MCF 10A (cell line): ENCODE measurements at regions not wholly inside any gene's neighbourhood (a gene's known extent, or its start where the extent isn't known, plus 50 kb on each side); places are given as distances from the start of the nearest gene placed in this dataset.

Experiments
- BruUV-seq: library from RNA; stranded (reverse); fragments of 400-500 nt; replicated peaks from 2 replicates; lab custom pipeline; 2021; lab: Mats Ljungman, UMichigan
- CTCF ChIA-PET: fragments of 300-600 bp; sonication (Branson Sonifier 250); formaldehyde crosslinking; extraction: SDS; loops from one replicate; lab custom pipeline; 2021; ENCODE audit warnings: antibody characterized with exemption, inconsistent platforms; lab: Yijun Ruan, JAX
- POLR2A ChIA-PET: fragments of 300-600, 350-650 bp; sonication (Branson Sonifier 250); formaldehyde crosslinking; extraction: SDS; loops from one replicate; lab custom pipeline; 2020; ENCODE audit warnings: antibody characterized with exemption, inconsistent platforms; lab: Yijun Ruan, JAX
- DNase-seq: peaks from one replicate; pipeline ENCODE4 v3.0.0-alpha.2; 2018; ENCODE audit not compliant: unreplicated experiment
- H3K27ac Mint-ChIP-seq: one replicate; pipeline ENCODE4 v1.8.0; 2022; ENCODE audit warnings: mild to moderate bottlenecking, low read depth, mixed read lengths; ENCODE audit not compliant: unreplicated experiment
- H3K27me3 Mint-ChIP-seq: one replicate; pipeline ENCODE4 v1.8.0; 2022; ENCODE audit warnings: mixed read lengths; ENCODE audit not compliant: insufficient read depth, unreplicated experiment
- H3K36me3 Mint-ChIP-seq: one replicate; pipeline ENCODE4 v1.8.0; 2022; ENCODE audit warnings: mild to moderate bottlenecking, moderate library complexity, mixed read lengths; ENCODE audit not compliant: insufficient read depth, unreplicated experiment
- H3K4me1 Mint-ChIP-seq: one replicate; pipeline ENCODE4 v1.8.0; 2022; ENCODE audit warnings: mixed read lengths; ENCODE audit not compliant: insufficient read depth, unreplicated experiment
- H3K4me3 Mint-ChIP-seq: one replicate; pipeline ENCODE4 v1.8.0; 2022; ENCODE audit warnings: mild to moderate bottlenecking, moderate library complexity, mixed read lengths; ENCODE audit not compliant: unreplicated experiment
- H3K9me3 Mint-ChIP-seq: one replicate; pipeline ENCODE4 v1.8.0; 2022; ENCODE audit warnings: mixed read lengths; ENCODE audit not compliant: unreplicated experiment
- intact Hi-C: fragments of 100-400 bp; cut with micrococcal nuclease; formaldehyde crosslinking; loops from 2 replicates; pipeline ENCODE4 v1.14.1; 2022
- TF ChIP-seq, protein P1 (sequence below): fragments of 200-600 bp; IDR thresholded peaks from one replicate; pipeline ENCODE4 v1.8.0; 2022; ENCODE audit warnings: antibody characterized with exemption, mild to moderate bottlenecking; ENCODE audit not compliant: unreplicated experiment

DNA sequence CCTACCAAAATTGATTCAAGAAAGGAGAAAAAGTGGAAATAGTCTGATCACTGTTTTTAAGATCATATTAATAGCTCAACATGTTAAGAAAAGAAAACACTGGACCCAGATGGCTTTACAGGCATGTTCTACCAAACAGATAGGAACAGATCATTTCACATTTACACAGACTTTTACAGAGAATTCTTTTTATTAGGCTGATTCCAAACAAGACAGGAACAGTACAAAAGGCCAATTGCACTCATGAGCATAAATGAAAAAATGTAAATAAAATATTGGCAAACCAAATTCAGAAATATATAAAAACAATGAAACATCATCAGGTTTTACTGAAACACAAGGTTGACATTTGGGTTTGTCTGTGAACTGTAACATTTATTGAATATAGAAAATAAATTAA lies 106.5 kb downstream of the WNT5A start:
- no peak for DNase-seq
- no peaks in the 10 kb centered on the region for H3K4me1 Mint-ChIP-seq
- intact Hi-C loops = no loop called here
- H3K27ac Mint-ChIP-seq = no peak overlapping the region
- no TSS peak for BruUV-seq
- ChIA-PET CTCF (no interaction called here), POLR2A (no interaction called here)
- TF ChIP-seq, protein P1, sequence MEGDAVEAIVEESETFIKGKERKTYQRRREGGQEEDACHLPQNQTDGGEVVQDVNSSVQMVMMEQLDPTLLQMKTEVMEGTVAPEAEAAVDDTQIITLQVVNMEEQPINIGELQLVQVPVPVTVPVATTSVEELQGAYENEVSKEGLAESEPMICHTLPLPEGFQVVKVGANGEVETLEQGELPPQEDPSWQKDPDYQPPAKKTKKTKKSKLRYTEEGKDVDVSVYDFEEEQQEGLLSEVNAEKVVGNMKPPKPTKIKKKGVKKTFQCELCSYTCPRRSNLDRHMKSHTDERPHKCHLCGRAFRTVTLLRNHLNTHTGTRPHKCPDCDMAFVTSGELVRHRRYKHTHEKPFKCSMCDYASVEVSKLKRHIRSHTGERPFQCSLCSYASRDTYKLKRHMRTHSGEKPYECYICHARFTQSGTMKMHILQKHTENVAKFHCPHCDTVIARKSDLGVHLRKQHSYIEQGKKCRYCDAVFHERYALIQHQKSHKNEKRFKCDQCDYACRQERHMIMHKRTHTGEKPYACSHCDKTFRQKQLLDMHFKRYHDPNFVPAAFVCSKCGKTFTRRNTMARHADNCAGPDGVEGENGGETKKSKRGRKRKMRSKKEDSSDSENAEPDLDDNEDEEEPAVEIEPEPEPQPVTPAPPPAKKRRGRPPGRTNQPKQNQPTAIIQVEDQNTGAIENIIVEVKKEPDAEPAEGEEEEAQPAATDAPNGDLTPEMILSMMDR = no peak
- H3K4me3 Mint-ChIP-seq = no peak overlapping the region
- no peaks in the 10 kb centered on the region for H3K9me3 Mint-ChIP-seq
- no peaks in the 10 kb centered on the region for H3K36me3 Mint-ChIP-seq
- no peaks in the 10 kb centered on the region for H3K27me3 Mint-ChIP-seq

DNA sequence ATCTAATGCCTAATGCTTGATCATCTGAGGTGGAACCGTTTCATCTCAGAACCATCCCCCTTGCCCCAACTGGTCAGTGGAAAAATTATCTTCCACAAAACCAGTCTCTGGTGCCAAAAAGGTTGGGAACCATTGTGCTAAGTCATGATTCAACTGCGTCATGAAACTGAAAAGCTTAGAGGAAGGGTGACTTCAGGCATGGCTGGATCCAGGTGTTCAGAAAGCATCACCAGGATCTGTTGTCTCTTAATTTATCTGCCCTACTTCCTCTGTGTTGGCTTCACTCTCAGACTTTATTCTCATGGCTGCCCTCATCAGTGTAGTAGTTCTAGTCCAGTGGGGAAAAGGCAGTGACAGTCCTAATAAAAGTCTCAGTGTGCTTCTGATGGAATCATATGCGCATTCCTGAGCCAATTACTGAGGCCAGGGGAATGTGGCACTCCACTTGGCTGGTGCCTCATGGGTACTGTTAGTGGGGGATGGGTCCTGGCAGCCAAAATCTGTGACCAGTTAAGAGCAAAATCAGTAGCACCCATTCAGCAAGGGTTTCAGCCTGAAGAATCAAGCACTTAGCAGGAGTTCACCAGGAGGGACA lies 110.3 kb downstream of the WNT5A start:
- no peaks in the 10 kb centered on the region for H3K9me3 Mint-ChIP-seq
- no peak overlapping the region for H3K4me3 Mint-ChIP-seq
- peaks cover 6% of the 10 kb centered on the region for H3K36me3 Mint-ChIP-seq
- POLR2A ChIA-PET = no interaction called here
- no TSS peak for BruUV-seq
- TF ChIP-seq, protein P1 = no peak
- DNase-seq = no peak
- CTCF ChIA-PET = no interaction called here
- no peaks in the 10 kb centered on the region for H3K27me3 Mint-ChIP-seq
- no peaks in the 10 kb centered on the region for H3K4me1 Mint-ChIP-seq
- H3K27ac Mint-ChIP-seq = no peak overlapping the region
- intact Hi-C loops = no loop called here

DNA sequence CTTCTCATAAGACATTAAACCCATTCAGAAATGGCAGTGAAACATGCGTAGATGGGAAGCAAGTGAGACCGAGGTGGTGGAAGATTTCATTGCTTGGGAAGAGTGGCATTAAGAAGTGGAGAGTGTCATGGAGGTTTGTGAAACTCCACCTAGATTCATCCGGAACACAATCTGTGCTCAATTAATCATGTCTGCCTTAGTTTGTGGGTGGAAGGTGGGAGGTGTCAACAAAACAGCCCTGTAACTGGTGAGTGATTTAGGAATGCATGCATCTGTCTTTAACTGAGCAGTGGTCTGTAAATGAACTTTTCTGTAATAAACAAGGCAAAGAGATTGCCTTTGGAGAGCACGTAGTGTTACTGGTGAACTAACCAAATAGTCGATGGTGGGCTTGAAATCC lies 113.7 kb downstream of the WNT5A start:
- ChIA-PET CTCF (no interaction called here), POLR2A (no interaction called here)
- no peaks in the 10 kb centered on the region for H3K4me1 Mint-ChIP-seq
- BruUV-seq = no TSS peak
- TF ChIP-seq, protein P1 = no peak
- H3K4me3 Mint-ChIP-seq = no peak overlapping the region
- peaks cover 6% of the 10 kb centered on the region for H3K36me3 Mint-ChIP-seq
- no peaks in the 10 kb centered on the region for H3K27me3 Mint-ChIP-seq
- no peaks in the 10 kb centered on the region for H3K9me3 Mint-ChIP-seq
- H3K27ac Mint-ChIP-seq = no peak overlapping the region
- no peak for DNase-seq
- intact Hi-C loops = no loop called here

DNA sequence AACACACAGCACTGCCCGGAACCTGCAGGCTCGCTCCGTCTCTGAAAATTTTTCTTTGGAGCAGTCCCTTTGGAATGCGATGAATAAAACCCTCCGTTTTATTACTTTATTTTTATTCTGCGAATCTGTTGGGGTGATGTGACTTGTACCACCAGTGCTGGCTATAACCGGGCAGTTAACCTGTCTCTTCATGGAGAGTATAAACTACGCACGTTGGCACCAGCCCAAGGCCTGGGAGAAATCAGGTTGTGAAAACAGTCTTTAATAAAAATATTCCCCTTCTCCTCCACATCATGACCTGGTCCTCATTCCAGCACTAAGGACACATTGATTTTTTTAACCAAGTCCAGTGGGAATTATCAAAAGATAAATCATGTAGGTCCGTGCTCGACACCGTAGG lies 116.8 kb downstream of the WNT5A start:
- ChIA-PET POLR2A (no interaction called here), CTCF (interaction anchor here (0.6 kb wide), 1 partner anchor 176 kb away, joined by 3 read pairs; no protein-coding TSS in a partner anchor)
- H3K27ac Mint-ChIP-seq = no peak overlapping the region
- intact Hi-C loops = no loop called here
- no TSS peak for BruUV-seq
- H3K4me3 Mint-ChIP-seq = no peak overlapping the region
- H3K9me3 Mint-ChIP-seq = no peaks in the 10 kb centered on the region
- H3K27me3 Mint-ChIP-seq = no peaks in the 10 kb centered on the region
- no peak for DNase-seq
- H3K4me1 Mint-ChIP-seq = no peaks in the 10 kb centered on the region
- TF ChIP-seq, protein P1 = no peak
- H3K36me3 Mint-ChIP-seq = peaks cover 6% of the 10 kb centered on the region
